Ectodermal cell (in vitro differentiated cells): ENCODE measurements at regions not wholly inside any gene's neighbourhood (a gene's known extent, or its start where the extent isn't known, plus 50 kb on each side); places are given as distances from the start of the nearest gene placed in this dataset.

Experiments
- H3K27ac ChIP-seq: 2 replicates; pipeline ENCODE4 v1.7.0; 2013; ENCODE audit warnings: mild to moderate bottlenecking, low read depth, low read length; ENCODE audit not compliant: insufficient read depth, poor library complexity, severe bottlenecking
- H3K27me3 ChIP-seq: 2 replicates; pipeline ENCODE4 v1.7.0; 2013; ENCODE audit warnings: mild to moderate bottlenecking, low read length; ENCODE audit not compliant: insufficient read depth, control insufficient read depth, poor library complexity, severe bottlenecking
- H3K36me3 ChIP-seq: one replicate; pipeline ENCODE4 v1.7.0; 2013; ENCODE audit warnings: low read length; ENCODE audit not compliant: control insufficient read depth, insufficient read depth
- H3K4me1 ChIP-seq: one replicate; pipeline ENCODE4 v1.7.0; 2013; ENCODE audit warnings: low read length; ENCODE audit not compliant: control insufficient read depth, insufficient read depth
- H3K4me3 ChIP-seq: 2 replicates; pipeline ENCODE4 v1.7.0; 2013; ENCODE audit warnings: low read depth, low read length, control low read depth; ENCODE audit not compliant: insufficient read depth
- H3K9me3 ChIP-seq: 2 replicates; pipeline ENCODE4 v1.7.0; 2013; ENCODE audit warnings: mild to moderate bottlenecking, low read length, moderate library complexity; ENCODE audit not compliant: control insufficient read depth
- WGBS, 2 experiments: methylation state at CpG; one replicate each; pipeline ENCODE4 v1.1.7; 2013; ENCODE audit warnings: missing lambda C conversion rate in 2 of 2; 5-methylcytosine and 5-hydroxymethylcytosine counted together

DNA sequence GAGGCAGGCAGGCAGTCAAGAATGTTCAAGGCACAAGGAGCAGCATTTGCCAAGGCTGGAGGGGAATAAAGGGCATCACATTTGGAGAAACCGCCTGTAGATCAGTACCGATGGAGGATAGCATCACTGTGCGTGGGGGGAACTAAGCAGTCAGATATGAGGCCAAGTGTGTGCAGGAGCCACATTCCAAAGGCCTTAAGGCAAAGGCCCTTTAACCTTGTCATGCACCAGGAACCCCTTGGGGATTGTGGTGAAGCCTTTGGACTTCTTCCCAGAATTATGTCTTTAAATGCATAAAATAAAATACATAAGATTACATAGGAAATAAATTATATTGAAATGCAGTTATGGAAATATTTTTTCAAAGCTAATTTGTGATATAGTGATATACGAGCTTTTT lies 532.1 kb downstream of the BUD13 start:
- whole genome bisulfite sequencing, 2 experiments: 94 to 96% methylated on average over 3 to 4 of the region's 4 CpGs
- Histone ChIP-seq H3K4me3 (no peak overlapping the region), H3K27ac (no peak overlapping the region), H3K27me3 (no peaks in the 10 kb centered on the region), H3K4me1 (no peaks in the 10 kb centered on the region), H3K36me3 (no peaks in the 10 kb centered on the region), H3K9me3 (no peaks in the 10 kb centered on the region)

DNA sequence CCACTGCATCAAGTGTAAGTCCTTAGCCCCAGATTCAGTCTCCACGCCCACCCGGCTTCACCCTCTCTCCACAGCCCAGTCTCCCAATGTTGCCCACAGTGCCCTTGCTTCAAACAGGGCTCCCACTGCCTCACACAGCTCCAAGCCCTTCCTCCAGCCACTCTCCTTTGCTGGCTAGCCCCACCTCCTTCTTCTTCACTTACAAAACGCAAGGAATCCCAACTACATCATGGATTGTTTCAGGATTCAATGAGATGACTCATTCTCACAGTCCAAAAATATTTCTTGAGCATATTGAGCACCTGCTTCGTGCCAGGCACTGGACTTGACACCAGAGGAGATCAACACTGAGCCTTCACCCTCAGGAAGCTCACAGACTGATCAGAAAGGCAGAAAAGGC lies 533.5 kb downstream of the BUD13 start:
- Histone ChIP-seq H3K27ac (no peak overlapping the region), H3K36me3 (no peaks in the 10 kb centered on the region), H3K4me3 (no peak overlapping the region), H3K4me1 (no peaks in the 10 kb centered on the region), H3K27me3 (no peaks in the 10 kb centered on the region), H3K9me3 (no peaks in the 10 kb centered on the region)
- WGBS, 2 experiments: 90 to 93% methylated on average over 4 of the region's 4 CpGs

DNA sequence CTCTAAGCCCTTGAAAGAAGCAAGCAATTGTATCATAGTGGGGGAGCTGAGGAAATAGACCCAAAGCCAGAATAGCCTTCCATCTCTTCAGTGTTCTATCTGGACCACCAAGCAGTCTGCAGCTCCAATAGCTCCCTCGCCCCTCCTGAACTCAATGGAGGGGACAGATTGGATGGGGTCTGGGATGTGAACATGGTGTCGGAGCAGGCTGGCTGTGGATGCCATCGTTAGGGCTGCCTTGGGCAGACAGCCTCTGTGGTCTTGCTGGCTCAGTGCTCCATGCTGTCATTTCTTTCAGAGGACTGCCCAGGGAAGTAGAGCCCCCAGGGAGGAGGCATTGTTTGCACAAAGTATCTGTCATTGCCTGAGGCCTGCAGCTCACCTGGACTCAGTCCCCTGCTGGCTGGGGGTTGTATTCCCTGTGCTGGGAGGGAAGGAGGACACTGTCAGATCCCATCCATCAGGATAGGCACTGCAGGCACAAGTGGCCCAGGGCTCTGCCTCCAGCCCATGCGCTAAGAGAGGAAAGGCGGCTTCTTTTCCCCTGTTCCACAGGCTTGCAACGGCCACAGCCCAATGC lies 537.7 kb downstream of the BUD13 start:
- H3K9me3 ChIP-seq: no peaks in the 10 kb centered on the region
- H3K4me3 ChIP-seq: no peak overlapping the region
- H3K27me3 ChIP-seq: no peaks in the 10 kb centered on the region
- H3K27ac ChIP-seq: no peak overlapping the region
- H3K36me3 ChIP-seq: no peaks in the 10 kb centered on the region
- peaks cover 3% of the 10 kb centered on the region for H3K4me1 ChIP-seq
- 70 to 72% methylated on average over 6 of the region's 6 CpGs for WGBS, 2 experiments

DNA sequence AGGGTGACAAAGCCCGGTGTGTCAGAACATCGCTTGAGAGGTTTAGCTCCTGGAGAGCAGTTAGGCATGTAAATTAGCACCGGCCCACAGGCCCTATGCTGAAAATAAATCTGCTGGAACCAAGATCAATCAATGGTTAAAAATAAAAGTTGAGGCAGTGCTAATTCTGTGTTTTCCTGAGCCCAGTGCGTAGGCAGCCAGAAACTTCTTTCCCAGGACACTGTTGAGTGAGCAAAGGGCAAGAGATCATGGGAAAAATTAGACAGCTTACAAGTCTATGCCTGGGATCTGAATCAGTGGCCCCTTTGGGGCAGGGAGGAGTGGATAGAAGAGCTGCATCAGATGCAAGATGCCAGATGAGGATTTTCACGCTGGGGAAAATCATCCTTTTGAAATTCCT lies 539.2 kb downstream of the BUD13 start:
- no peak overlapping the region for H3K4me3 ChIP-seq
- 68 to 69% methylated on average over 5 of the region's 5 CpGs for WGBS, 2 experiments
- H3K27me3 ChIP-seq: no peaks in the 10 kb centered on the region
- H3K36me3 ChIP-seq: no peaks in the 10 kb centered on the region
- no peaks in the 10 kb centered on the region for H3K9me3 ChIP-seq
- H3K4me1 ChIP-seq: peaks cover 3% of the 10 kb centered on the region
- no peak overlapping the region for H3K27ac ChIP-seq

DNA sequence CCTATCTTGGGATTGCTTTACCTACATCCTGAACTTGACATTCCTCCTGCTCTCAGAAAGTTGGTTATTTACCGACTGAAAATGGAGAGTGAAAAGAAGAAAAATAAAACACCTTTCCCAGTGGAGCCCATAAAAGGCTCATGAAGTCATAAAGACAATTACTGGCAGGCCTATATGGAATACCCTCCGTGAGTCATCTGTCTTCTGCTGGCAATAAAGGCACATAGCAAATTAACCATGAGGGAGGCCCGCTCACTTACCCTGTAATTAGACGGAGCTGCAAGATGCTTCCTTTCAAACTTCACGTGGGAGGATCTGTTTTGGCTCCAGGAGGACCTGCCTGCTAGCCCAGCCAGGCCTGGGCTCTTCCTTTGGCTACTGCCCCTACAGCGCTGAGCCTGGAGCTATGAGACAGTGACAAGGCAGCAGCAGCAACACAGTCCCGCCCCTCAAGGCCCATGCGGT lies 540.4 kb downstream of the BUD13 start:
- H3K4me3 ChIP-seq: no peak overlapping the region
- H3K27me3 ChIP-seq: no peaks in the 10 kb centered on the region
- WGBS, 2 experiments: 84 to 85% methylated on average over 7 to 8 of the region's 8 CpGs
- H3K36me3 ChIP-seq: no peaks in the 10 kb centered on the region
- H3K9me3 ChIP-seq: no peaks in the 10 kb centered on the region
- H3K27ac ChIP-seq: no peak overlapping the region
- H3K4me1 ChIP-seq: peaks cover 3% of the 10 kb centered on the region

DNA sequence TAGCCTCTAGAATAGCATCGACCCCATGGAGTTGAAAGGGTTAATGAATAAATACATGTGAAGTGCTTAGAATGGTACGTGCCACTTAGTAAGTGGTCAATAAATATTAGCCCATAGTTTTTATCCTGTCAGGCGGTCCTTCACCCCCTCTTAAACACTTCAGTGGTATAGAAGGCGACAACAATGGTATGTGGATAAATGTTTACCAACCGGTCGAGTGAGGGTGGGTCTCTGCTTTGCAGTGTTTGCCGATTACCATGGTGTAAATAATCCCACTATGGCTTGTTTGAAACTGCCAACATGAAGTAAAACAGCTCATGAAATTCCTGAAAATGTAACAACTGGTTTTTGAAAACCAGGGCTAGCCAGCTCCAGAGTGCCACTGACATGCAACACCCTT lies 541.2 kb downstream of the BUD13 start:
- Histone ChIP-seq H3K4me3 (no peak overlapping the region), H3K27me3 (no peaks in the 10 kb centered on the region), H3K9me3 (no peaks in the 10 kb centered on the region), H3K27ac (no peak overlapping the region), H3K36me3 (no peaks in the 10 kb centered on the region), H3K4me1 (peaks cover 3% of the 10 kb centered on the region)
- WGBS, 2 experiments: 96 to 97% methylated on average over 7 of the region's 7 CpGs

DNA sequence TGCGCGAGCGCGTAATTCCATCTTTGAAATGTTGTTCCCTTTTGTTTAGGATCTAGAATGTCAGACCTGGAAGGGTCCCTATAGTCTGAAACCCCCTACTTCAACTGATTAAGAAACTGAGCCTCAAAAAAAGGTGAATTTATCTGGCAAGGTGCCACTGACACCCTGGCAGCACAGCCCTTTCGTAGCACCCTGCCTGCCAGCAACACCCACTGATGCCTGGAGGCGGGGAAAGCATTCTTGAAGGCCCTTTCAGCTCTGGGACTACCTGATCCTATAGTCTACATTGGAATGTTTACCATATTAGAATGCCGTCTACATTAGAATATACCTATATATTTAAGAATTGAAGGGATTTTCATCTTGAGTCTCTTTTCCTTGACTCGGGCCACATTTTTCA lies 542.3 kb downstream of the BUD13 start:
- H3K4me1 ChIP-seq: peaks cover 3% of the 10 kb centered on the region
- H3K9me3 ChIP-seq: no peaks in the 10 kb centered on the region
- no peaks in the 10 kb centered on the region for H3K27me3 ChIP-seq
- H3K27ac ChIP-seq: no peak overlapping the region
- H3K4me3 ChIP-seq: no peak overlapping the region
- 78 to 96% methylated on average over 7 to 8 of the region's 8 CpGs for WGBS, 2 experiments
- H3K36me3 ChIP-seq: no peaks in the 10 kb centered on the region

DNA sequence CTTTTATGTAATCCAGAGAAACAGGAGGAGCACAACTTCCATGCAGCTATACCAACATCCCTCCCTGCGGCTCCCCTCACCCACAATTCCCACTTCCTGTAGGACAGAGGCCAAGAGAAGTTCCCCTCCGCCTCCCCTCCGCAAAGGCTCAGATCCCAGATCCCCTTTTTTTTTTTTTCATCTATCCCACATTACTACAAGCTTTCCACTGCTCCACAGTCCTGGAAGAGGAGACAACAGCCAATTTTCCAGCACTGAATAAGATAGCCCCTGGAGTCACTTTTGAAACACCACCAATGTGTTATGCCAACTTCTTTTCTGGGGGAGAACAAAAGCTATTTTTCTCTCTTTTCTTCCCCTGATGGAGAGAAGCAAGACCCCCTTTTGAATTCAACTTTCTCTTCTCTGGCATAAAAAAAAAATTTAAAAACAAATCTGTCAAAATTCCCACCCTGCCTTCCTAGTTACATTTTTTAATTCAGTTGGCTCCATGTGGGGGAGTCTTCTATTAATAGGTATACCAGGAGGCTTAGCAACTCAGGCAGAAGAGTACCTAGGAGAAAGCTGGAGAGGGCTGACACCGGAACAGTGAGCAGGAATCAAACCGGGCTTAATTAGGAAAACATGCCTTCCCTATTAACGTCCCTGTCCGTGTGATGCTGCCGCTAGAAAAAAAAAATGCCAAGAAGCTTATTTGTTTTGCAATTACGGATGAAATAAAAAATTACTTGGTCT lies 543.4 kb downstream of the BUD13 start:
- Histone ChIP-seq H3K4me1 (peaks cover 3% of the 10 kb centered on the region), H3K4me3 (no peak overlapping the region)
- 89 to 94% methylated on average over 8 to 9 of the region's 9 CpGs for WGBS, 2 experiments

DNA sequence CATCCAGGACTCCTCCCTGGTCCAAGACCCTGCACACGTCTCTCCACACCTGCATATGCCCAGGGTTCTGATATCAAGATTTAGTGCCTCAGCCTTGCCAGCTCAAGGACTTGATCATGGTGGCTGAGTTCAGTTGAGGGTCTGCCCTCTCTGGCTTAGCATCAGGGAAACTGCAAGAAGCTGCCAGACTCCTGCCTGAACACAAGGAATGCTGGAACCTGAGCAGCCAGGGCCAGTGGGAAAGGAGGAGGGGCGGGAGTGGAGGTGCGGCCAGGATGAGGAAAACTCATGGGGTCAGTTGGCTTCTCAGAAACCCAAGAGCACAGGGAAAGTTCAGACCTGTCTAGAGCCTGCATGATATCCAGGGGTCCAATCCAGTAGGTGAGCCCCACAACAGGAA lies 546.1 kb downstream of the BUD13 start:
- Histone ChIP-seq H3K27ac (no peak overlapping the region), H3K4me1 (no peaks in the 10 kb centered on the region), H3K27me3 (no peaks in the 10 kb centered on the region), H3K9me3 (no peaks in the 10 kb centered on the region), H3K36me3 (no peaks in the 10 kb centered on the region), H3K4me3 (no peak overlapping the region)
- 81 to 86% methylated on average over 3 of the region's 3 CpGs for WGBS, 2 experiments

More for the DNA sequence above, 543.4 kb downstream of the BUD13 start:
- H3K9me3 ChIP-seq: no peaks in the 10 kb centered on the region
- no peak overlapping the region for H3K27ac ChIP-seq
- no peaks in the 10 kb centered on the region for H3K27me3 ChIP-seq
- H3K36me3 ChIP-seq: no peaks in the 10 kb centered on the region

DNA sequence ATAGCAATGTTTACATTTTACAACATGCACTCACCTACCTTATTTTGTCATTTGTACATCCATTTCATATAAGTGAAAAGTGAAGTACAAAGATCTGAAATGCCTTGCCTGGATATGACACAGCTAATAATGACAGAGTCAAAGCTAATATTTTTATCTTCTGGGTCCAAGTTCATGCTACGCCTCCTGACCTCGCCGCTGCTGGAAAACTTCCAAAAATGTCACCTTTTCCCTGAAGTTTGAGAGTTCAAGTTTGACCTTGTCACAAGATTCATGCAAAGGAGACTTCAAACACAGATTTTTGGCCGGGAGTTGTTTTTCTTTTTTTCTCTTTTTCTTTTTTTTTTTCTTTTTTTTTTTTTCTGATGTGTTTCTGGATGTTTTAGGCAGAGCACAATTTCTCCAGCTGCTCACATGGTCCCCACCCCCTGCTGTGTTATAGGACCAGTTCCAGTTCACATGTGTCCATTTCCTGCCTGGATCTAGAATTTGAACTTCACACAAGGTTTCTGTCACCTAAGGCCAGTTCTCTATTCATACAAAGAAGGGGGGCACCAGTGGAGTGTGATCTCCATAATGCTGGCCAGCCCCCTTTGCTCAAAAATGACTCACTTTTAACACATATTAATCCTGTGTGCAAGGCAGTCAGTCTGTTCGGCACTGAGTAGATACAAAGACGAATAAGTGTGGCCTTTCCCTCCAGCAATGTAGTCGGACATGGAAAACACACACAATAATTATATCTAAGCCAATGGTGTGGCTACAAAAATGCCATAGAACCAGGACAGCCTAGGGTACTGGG lies 546.8 kb downstream of the BUD13 start:
- Histone ChIP-seq H3K27me3 (no peaks in the 10 kb centered on the region), H3K27ac (no peak overlapping the region), H3K4me1 (no peaks in the 10 kb centered on the region), H3K9me3 (no peaks in the 10 kb centered on the region), H3K4me3 (no peak overlapping the region), H3K36me3 (no peaks in the 10 kb centered on the region)
- WGBS, 2 experiments: 87 to 90% methylated on average over 7 of the region's 7 CpGs
